ENCODE measurements at regions not wholly inside any gene's neighbourhood (a gene's known extent, or its start where the extent isn't known, plus 50 kb on each side); places are given as distances from the start of the nearest gene placed in this dataset.
"Not testable (repeated sequence)": the region's sequence is repeated elsewhere in the genome, so short reads cannot be mapped to it uniquely, and the experiment has no call there.

- Mint-ChIP-seq H3K4me1 (no peaks in the 10 kb centered on the region), H3K9me3 (peaks cover 2% of the 10 kb centered on the region), H3K27ac (no peak overlapping the region), H3K36me3 (no peaks in the 10 kb centered on the region), H3K27me3 (no peaks in the 10 kb centered on the region), H3K4me3 (no peak overlapping the region)
- no peak for ATAC-seq
These were observed 942.2 kb downstream of the CNTNAP5 start for GRCh38 chr2:124967325-124967724.

GRCh38 chr2:124970030-124970429, 944.9 kb downstream of the CNTNAP5 start:
- Mint-ChIP-seq H3K4me1 (no peaks in the 10 kb centered on the region), H3K4me3 (no peak overlapping the region), H3K27me3 (no peaks in the 10 kb centered on the region), H3K27ac (no peak overlapping the region), H3K9me3 (peaks cover 3% of the 10 kb centered on the region), H3K36me3 (no peaks in the 10 kb centered on the region)
- no peak for ATAC-seq

GRCh38 chr2:124973396-124973795, 948.3 kb downstream of the CNTNAP5 start:
- Mint-ChIP-seq H3K4me3 (no peak overlapping the region), H3K27ac (no peak overlapping the region), H3K27me3 (no peaks in the 10 kb centered on the region), H3K36me3 (no peaks in the 10 kb centered on the region), H3K4me1 (no peaks in the 10 kb centered on the region), H3K9me3 (peaks cover 3% of the 10 kb centered on the region)
- ATAC-seq: no peak

- ATAC-seq: no peak
- no peak overlapping the region for H3K4me3 Mint-ChIP-seq
- H3K36me3 Mint-ChIP-seq: no peaks in the 10 kb centered on the region
- no peaks in the 10 kb centered on the region for H3K27me3 Mint-ChIP-seq
- no peaks in the 10 kb centered on the region for H3K4me1 Mint-ChIP-seq
- H3K27ac Mint-ChIP-seq: no peak overlapping the region
- H3K9me3 Mint-ChIP-seq: peaks cover 6% of the 10 kb centered on the region
These were observed 950.1 kb downstream of the CNTNAP5 start for GRCh38 chr2:124975224-124975623.

GRCh38 chr2:124975648-124976047, 950.6 kb downstream of the CNTNAP5 start:
- Mint-ChIP-seq H3K27me3 (no peaks in the 10 kb centered on the region), H3K27ac (no peak overlapping the region), H3K4me3 (no peak overlapping the region), H3K4me1 (no peaks in the 10 kb centered on the region), H3K9me3 (peaks cover 6% of the 10 kb centered on the region), H3K36me3 (no peaks in the 10 kb centered on the region)
- no peak for ATAC-seq

GRCh38 chr2:124978597-124978996, 953.5 kb downstream of the CNTNAP5 start:
- Mint-ChIP-seq H3K9me3 (peaks cover 6% of the 10 kb centered on the region), H3K27me3 (no peaks in the 10 kb centered on the region), H3K4me3 (no peak overlapping the region), H3K4me1 (no peaks in the 10 kb centered on the region), H3K36me3 (no peaks in the 10 kb centered on the region), H3K27ac (no peak overlapping the region)
- no peak for ATAC-seq

- no peak for ATAC-seq
- Mint-ChIP-seq H3K36me3 (no peaks in the 10 kb centered on the region), H3K27ac (no peak overlapping the region), H3K4me3 (no peak overlapping the region), H3K4me1 (no peaks in the 10 kb centered on the region), H3K27me3 (no peaks in the 10 kb centered on the region), H3K9me3 (peaks cover 6% of the 10 kb centered on the region)
These were observed 958.5 kb downstream of the CNTNAP5 start for GRCh38 chr2:124983595-124983994.

- H3K36me3 Mint-ChIP-seq: no peaks in the 10 kb centered on the region
- H3K4me1 Mint-ChIP-seq: no peaks in the 10 kb centered on the region
- no peak overlapping the region for H3K27ac Mint-ChIP-seq
- H3K27me3 Mint-ChIP-seq: no peaks in the 10 kb centered on the region
- H3K9me3 Mint-ChIP-seq: peaks cover 6% of the 10 kb centered on the region
- H3K4me3 Mint-ChIP-seq: no peak overlapping the region
- no peak for ATAC-seq
These were observed 960.2 kb downstream of the CNTNAP5 start for GRCh38 chr2:124985270-124985669.

GRCh38 chr2:124986136-124986535, 961.0 kb downstream of the CNTNAP5 start:
- Mint-ChIP-seq H3K27me3 (no peaks in the 10 kb centered on the region), H3K9me3 (peaks cover 6% of the 10 kb centered on the region), H3K4me3 (no peak overlapping the region), H3K4me1 (no peaks in the 10 kb centered on the region), H3K36me3 (no peaks in the 10 kb centered on the region), H3K27ac (no peak overlapping the region)
- ATAC-seq: no peak

- H3K4me1 Mint-ChIP-seq, H3K27me3 Mint-ChIP-seq, ATAC-seq, H3K27ac Mint-ChIP-seq, H3K4me3 Mint-ChIP-seq, H3K9me3 Mint-ChIP-seq, H3K36me3 Mint-ChIP-seq: not testable (repeated sequence)
These were observed 961.8 kb downstream of the CNTNAP5 start for GRCh38 chr2:124986870-124987269.

- not testable (repeated sequence) for H3K4me3 Mint-ChIP-seq, ATAC-seq, H3K27ac Mint-ChIP-seq, H3K9me3 Mint-ChIP-seq, H3K27me3 Mint-ChIP-seq, H3K36me3 Mint-ChIP-seq, H3K4me1 Mint-ChIP-seq
These were observed 962.3 kb downstream of the CNTNAP5 start for GRCh38 chr2:124987436-124987835.

- no peak for ATAC-seq
- H3K27me3 Mint-ChIP-seq: no peaks in the 10 kb centered on the region
- H3K4me1 Mint-ChIP-seq: no peaks in the 10 kb centered on the region
- H3K9me3 Mint-ChIP-seq: peaks cover 5% of the 10 kb centered on the region
- H3K4me3 Mint-ChIP-seq: no peak overlapping the region
- no peaks in the 10 kb centered on the region for H3K36me3 Mint-ChIP-seq
- H3K27ac Mint-ChIP-seq: no peak overlapping the region
These were observed 963.0 kb downstream of the CNTNAP5 start for GRCh38 chr2:124988111-124988510.

GRCh38 chr2:124988794-124989193, 963.7 kb downstream of the CNTNAP5 start:
- H3K27me3 Mint-ChIP-seq: no peaks in the 10 kb centered on the region
- no peaks in the 10 kb centered on the region for H3K36me3 Mint-ChIP-seq
- H3K4me1 Mint-ChIP-seq: no peaks in the 10 kb centered on the region
- no peak for ATAC-seq
- no peak overlapping the region for H3K27ac Mint-ChIP-seq
- H3K4me3 Mint-ChIP-seq: no peak overlapping the region
- peaks cover 5% of the 10 kb centered on the region for H3K9me3 Mint-ChIP-seq

- H3K9me3 Mint-ChIP-seq: peaks cover 4% of the 10 kb centered on the region
- no peaks in the 10 kb centered on the region for H3K4me1 Mint-ChIP-seq
- no peak for ATAC-seq
- H3K4me3 Mint-ChIP-seq: no peak overlapping the region
- no peak overlapping the region for H3K27ac Mint-ChIP-seq
- no peaks in the 10 kb centered on the region for H3K27me3 Mint-ChIP-seq
- H3K36me3 Mint-ChIP-seq: no peaks in the 10 kb centered on the region
These were observed 968.7 kb downstream of the CNTNAP5 start for GRCh38 chr2:124993809-124994208.

- H3K4me1 Mint-ChIP-seq: no peaks in the 10 kb centered on the region
- H3K27ac Mint-ChIP-seq: no peak overlapping the region
- H3K4me3 Mint-ChIP-seq: no peak overlapping the region
- no peak for ATAC-seq
- no peaks in the 10 kb centered on the region for H3K27me3 Mint-ChIP-seq
- H3K36me3 Mint-ChIP-seq: no peaks in the 10 kb centered on the region
- peaks cover 2% of the 10 kb centered on the region for H3K9me3 Mint-ChIP-seq
These were observed 970.3 kb downstream of the CNTNAP5 start for GRCh38 chr2:124995185-124995912.

- Mint-ChIP-seq H3K4me3 (no peak overlapping the region), H3K9me3 (no peaks in the 10 kb centered on the region), H3K36me3 (no peaks in the 10 kb centered on the region), H3K4me1 (no peaks in the 10 kb centered on the region), H3K27ac (no peak overlapping the region), H3K27me3 (no peaks in the 10 kb centered on the region)
- ATAC-seq: no peak
These were observed 971.3 kb downstream of the CNTNAP5 start for GRCh38 chr2:124996406-124996805.

- peaks cover 4% of the 10 kb centered on the region for H3K9me3 Mint-ChIP-seq
- no peaks in the 10 kb centered on the region for H3K4me1 Mint-ChIP-seq
- H3K27ac Mint-ChIP-seq: no peak overlapping the region
- H3K27me3 Mint-ChIP-seq: no peaks in the 10 kb centered on the region
- no peaks in the 10 kb centered on the region for H3K36me3 Mint-ChIP-seq
- ATAC-seq: no peak
- H3K4me3 Mint-ChIP-seq: no peak overlapping the region
These were observed 974.8 kb downstream of the CNTNAP5 start for GRCh38 chr2:124999906-125000305.
